ENCODE measurements at regions not wholly inside any gene's neighbourhood (a gene's known extent, or its start where the extent isn't known, plus 50 kb on each side); places are given as distances from the start of the nearest gene placed in this dataset.
"Not testable (repeated sequence)": the region's sequence is repeated elsewhere in the genome, so short reads cannot be mapped to it uniquely, and the experiment has no call there.

DNA sequence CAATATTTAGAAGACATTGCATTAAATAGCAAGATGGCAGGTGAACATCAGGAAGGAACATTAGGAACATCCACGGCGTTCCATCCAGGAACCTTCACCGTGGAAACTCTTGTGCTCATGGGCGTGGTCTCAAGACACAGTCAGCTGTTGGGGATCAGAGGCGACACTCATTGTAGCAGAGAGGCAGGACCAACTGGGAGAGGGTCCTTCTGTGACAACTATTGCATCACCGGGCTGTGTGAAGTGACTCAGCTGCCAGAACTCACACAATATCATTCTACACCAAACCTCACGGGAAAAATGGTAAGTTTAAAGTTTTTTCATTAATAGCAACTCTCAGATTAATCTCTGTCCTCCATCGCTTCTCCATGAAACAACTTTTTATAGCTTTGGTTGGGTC lies 334.8 kb upstream of the SULF2 start:
- H2AFZ ChIP-seq (ENCODE audit: low read length): no peak overlapping the region
- H3K9ac ChIP-seq (ENCODE audit: low read depth, low read length, poor library complexity, severe bottlenecking): no peak overlapping the region
- H3K79me2 ChIP-seq (ENCODE audit: insufficient read depth, low read length): no peaks in the 10 kb centered on the region
- no peak overlapping the region for H3K4me3 ChIP-seq (ENCODE audit: low read length, poor library complexity, severe bottlenecking)
- H3K9me2 ChIP-seq (replicated peaks; ENCODE audit: low read depth, low read length): no peaks in the 10 kb centered on the region
- H3K27me3 ChIP-seq (ENCODE audit: insufficient read depth, low read length, poor library complexity, severe bottlenecking): no peaks in the 10 kb centered on the region
- no peaks in the 10 kb centered on the region for H3K36me3 ChIP-seq (ENCODE audit: insufficient read depth, low read length)
- H3K9me3 ChIP-seq (ENCODE audit: insufficient read depth, low read depth, low read length): no peaks in the 10 kb centered on the region; the same call in 1 of the 2 replicates
- no peaks in the 10 kb centered on the region for H4K20me1 ChIP-seq (ENCODE audit: insufficient read depth, low read length, poor library complexity, severe bottlenecking)
- no peaks in the 10 kb centered on the region for H3K4me1 ChIP-seq (ENCODE audit: insufficient read depth, low read length, poor library complexity, severe bottlenecking)
- TF ChIP-seq, protein P1, sequence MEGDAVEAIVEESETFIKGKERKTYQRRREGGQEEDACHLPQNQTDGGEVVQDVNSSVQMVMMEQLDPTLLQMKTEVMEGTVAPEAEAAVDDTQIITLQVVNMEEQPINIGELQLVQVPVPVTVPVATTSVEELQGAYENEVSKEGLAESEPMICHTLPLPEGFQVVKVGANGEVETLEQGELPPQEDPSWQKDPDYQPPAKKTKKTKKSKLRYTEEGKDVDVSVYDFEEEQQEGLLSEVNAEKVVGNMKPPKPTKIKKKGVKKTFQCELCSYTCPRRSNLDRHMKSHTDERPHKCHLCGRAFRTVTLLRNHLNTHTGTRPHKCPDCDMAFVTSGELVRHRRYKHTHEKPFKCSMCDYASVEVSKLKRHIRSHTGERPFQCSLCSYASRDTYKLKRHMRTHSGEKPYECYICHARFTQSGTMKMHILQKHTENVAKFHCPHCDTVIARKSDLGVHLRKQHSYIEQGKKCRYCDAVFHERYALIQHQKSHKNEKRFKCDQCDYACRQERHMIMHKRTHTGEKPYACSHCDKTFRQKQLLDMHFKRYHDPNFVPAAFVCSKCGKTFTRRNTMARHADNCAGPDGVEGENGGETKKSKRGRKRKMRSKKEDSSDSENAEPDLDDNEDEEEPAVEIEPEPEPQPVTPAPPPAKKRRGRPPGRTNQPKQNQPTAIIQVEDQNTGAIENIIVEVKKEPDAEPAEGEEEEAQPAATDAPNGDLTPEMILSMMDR (conservative IDR thresholded peaks at IDR 0.05; ENCODE audit: low read length): no peak
- TF ChIP-seq EZH2phosphoT487 (IDR thresholded peaks at IDR 0.05; ENCODE audit: borderline replicate concordance): no peak
- H3F3A ChIP-seq (ENCODE audit: low read depth): no peaks in the 10 kb centered on the region
- H3K4me2 ChIP-seq (ENCODE audit: low read depth, low read length, poor library complexity, severe bottlenecking): no peak overlapping the region

DNA sequence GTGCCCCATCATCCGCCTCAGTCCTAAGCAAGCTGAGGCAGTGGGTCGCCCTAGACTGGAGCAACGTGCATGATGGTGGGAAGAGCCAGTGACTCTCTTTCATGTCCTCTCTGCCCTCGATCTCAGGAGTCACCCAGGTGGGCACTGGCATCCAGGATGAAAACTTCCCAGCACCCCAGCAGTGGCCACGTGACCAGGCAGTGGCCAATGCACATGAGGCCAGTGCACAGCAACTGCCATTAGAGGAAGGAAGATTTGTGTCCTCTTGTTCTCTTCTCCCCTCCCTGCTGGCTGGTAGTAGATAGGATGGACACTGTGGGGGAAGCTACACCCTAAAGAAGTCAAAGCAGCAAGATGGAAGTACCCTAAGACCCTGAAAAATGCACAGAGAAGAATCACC lies 334.1 kb upstream of the SULF2 start:
- H3K4me1 ChIP-seq (ENCODE audit: insufficient read depth, low read length, poor library complexity, severe bottlenecking): not testable (repeated sequence)

DNA sequence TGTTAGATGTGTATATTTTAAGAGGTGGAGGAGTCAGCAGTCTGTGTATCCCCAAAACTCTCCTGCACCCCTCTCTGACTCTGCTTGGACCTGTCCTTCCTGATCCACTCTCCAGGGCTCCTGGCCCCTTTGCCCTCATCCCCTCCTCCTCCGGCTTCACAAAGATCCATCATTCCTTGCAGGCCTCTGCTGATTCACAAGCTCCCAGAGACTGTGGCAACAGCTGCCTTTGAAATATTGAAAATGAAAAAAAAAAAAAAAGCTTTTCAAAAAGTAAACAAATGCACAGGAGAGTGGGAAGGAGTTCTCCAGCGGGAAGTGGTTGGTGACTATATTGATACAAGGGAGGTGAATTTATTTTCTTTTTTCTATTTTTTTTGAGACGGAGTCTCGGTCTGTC lies 330.2 kb upstream of the SULF2 start:
- Histone ChIP-seq H3K9me2 (replicated peaks; ENCODE audit: low read depth, low read length) (no peaks in the 10 kb centered on the region), H3K9me3 (ENCODE audit: insufficient read depth, low read depth, low read length) (no peaks in the 10 kb centered on the region; the same call in 1 of the 2 replicates), H3F3A (ENCODE audit: low read depth) (no peaks in the 10 kb centered on the region)

More for the DNA sequence above, 334.1 kb upstream of the SULF2 start:
- not testable (repeated sequence) for H3F3A ChIP-seq (ENCODE audit: low read depth); H4K20me1 ChIP-seq (ENCODE audit: insufficient read depth, low read length, poor library complexity, severe bottlenecking); H3K27me3 ChIP-seq (ENCODE audit: insufficient read depth, low read length, poor library complexity, severe bottlenecking); H3K4me2 ChIP-seq (ENCODE audit: low read depth, low read length, poor library complexity, severe bottlenecking); H3K36me3 ChIP-seq (ENCODE audit: insufficient read depth, low read length); H3K9ac ChIP-seq (ENCODE audit: low read depth, low read length, poor library complexity, severe bottlenecking); H3K79me2 ChIP-seq (ENCODE audit: insufficient read depth, low read length); H3K9me2 ChIP-seq (replicated peaks; ENCODE audit: low read depth, low read length); H3K4me3 ChIP-seq (ENCODE audit: low read length, poor library complexity, severe bottlenecking); H2AFZ ChIP-seq (ENCODE audit: low read length); H3K9me3 ChIP-seq (ENCODE audit: insufficient read depth, low read depth, low read length)

DNA sequence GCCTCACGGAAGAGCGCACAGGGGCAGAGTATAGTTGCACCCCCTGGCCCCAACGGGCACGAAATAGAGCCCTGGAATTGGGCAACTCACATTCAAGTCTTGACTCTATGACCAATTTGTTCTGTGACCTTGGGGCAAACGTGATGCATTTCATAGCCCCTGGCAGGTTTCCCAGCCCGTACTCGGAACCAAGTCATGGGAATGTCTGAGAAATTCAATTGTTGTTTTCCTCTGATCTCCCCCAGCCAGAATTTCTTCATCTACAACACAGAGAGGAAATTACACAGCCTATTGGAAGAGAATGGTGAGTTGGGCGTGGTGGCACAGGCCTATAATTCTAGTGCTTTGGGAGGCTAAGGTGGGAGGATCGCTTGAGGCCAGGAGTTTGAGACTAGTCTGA lies 322.3 kb upstream of the SULF2 start:
- TF ChIP-seq, protein P1 (conservative IDR thresholded peaks at IDR 0.05; ENCODE audit: low read length): no peak
- no peak for TF ChIP-seq EZH2phosphoT487 (IDR thresholded peaks at IDR 0.05; ENCODE audit: borderline replicate concordance)
- Histone ChIP-seq H3K4me2 (ENCODE audit: low read depth, low read length, poor library complexity, severe bottlenecking) (no peak overlapping the region), H3K4me3 (ENCODE audit: low read length, poor library complexity, severe bottlenecking) (no peak overlapping the region), H3K9me3 (ENCODE audit: insufficient read depth, low read depth, low read length) (no peaks in the 10 kb centered on the region; the same call in 1 of the 2 replicates), H3K27me3 (ENCODE audit: insufficient read depth, low read length, poor library complexity, severe bottlenecking) (no peaks in the 10 kb centered on the region), H2AFZ (ENCODE audit: low read length) (no peak overlapping the region), H3F3A (ENCODE audit: low read depth) (no peaks in the 10 kb centered on the region), H4K20me1 (ENCODE audit: insufficient read depth, low read length, poor library complexity, severe bottlenecking) (no peaks in the 10 kb centered on the region), H3K9me2 (replicated peaks; ENCODE audit: low read depth, low read length) (no peaks in the 10 kb centered on the region), H3K79me2 (ENCODE audit: insufficient read depth, low read length) (no peaks in the 10 kb centered on the region), H3K9ac (ENCODE audit: low read depth, low read length, poor library complexity, severe bottlenecking) (no peak overlapping the region), H3K36me3 (ENCODE audit: insufficient read depth, low read length) (no peaks in the 10 kb centered on the region), H3K4me1 (ENCODE audit: insufficient read depth, low read length, poor library complexity, severe bottlenecking) (no peaks in the 10 kb centered on the region)

More for the DNA sequence above, 330.2 kb upstream of the SULF2 start:
- H2AFZ ChIP-seq (ENCODE audit: low read length): no peak overlapping the region
- no peak overlapping the region for H3K9ac ChIP-seq (ENCODE audit: low read depth, low read length, poor library complexity, severe bottlenecking)
- no peak overlapping the region for H3K4me3 ChIP-seq (ENCODE audit: low read length, poor library complexity, severe bottlenecking)
- no peak for TF ChIP-seq EZH2phosphoT487 (IDR thresholded peaks at IDR 0.05; ENCODE audit: borderline replicate concordance)
- TF ChIP-seq, protein P1 (conservative IDR thresholded peaks at IDR 0.05; ENCODE audit: low read length): no peak
- no peak overlapping the region for H3K4me2 ChIP-seq (ENCODE audit: low read depth, low read length, poor library complexity, severe bottlenecking)
- H3K36me3 ChIP-seq (ENCODE audit: insufficient read depth, low read length): no peaks in the 10 kb centered on the region
- no peaks in the 10 kb centered on the region for H3K27me3 ChIP-seq (ENCODE audit: insufficient read depth, low read length, poor library complexity, severe bottlenecking)
- H3K4me1 ChIP-seq (ENCODE audit: insufficient read depth, low read length, poor library complexity, severe bottlenecking): no peaks in the 10 kb centered on the region
- no peaks in the 10 kb centered on the region for H3K79me2 ChIP-seq (ENCODE audit: insufficient read depth, low read length)
- no peaks in the 10 kb centered on the region for H4K20me1 ChIP-seq (ENCODE audit: insufficient read depth, low read length, poor library complexity, severe bottlenecking)
